GM21515 (cell line): ENCODE measurements at regions not wholly inside any gene's neighbourhood (a gene's known extent, or its start where the extent isn't known, plus 50 kb on each side); places are given as distances from the start of the nearest gene placed in this dataset.
A peak's percentile ranks its signal among the peaks of the same experiment; 100 is the strongest.

Experiments
- ATAC-seq: cut with Tn5 transposase; IDR thresholded peaks from one replicate; pipeline ENCODE4 v1.9.1; 2021; ENCODE audit not compliant: unreplicated experiment

DNA sequence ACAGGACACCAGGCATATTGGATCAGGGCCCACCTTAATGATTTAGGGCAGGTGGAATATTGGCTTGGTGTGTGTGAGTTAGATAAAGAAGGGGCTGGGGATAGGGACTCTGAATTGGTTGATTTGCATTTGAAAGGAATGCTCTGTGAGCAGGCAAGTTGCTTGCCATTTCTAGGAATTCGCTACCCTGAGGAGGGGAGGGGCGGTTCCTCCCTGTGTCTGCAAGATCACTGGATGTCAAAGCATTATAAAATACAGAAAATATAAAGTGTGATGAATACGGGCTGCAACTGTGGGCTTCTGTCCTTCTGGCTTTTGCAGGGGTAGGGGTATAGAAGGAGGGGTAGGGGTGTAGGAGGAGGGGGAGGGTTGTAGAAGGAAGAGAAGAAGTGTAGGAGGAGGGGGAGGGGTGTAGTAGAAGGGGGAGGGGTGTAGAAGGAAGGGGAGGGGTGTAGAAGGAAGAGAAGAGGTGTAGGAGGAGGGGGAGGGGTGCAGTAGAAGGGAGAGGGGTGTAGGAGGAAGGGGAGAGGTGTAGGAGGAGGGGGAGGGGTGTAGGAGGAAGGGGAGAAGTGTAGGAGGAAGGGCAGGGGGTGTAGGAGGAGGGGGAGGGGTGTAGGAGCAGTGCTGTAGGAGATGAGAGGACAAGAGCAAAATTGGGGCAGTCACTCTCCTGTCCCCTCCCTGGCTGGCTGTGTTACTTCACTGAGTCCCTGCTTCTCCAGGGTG lies 238.0 kb upstream of the COPS8 start:
- no peak for ATAC-seq

DNA sequence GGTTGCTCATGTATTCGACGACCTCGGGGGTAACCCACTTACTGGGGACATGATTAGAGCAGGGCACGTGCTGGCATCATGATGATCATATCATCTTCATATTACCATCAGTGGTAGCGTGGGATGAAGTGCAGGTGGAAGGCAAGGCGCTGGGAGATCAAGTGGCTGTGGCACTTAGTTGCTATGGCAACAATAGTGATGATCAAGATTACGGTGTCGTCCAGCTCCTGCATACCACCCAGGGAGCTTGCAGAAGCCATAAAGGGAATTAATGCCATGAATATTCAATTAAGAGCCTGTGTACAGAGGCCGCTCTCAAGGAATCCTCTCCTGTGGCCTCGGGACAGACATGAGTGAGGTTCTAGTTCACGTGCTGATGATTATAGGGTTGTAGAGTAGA lies 237.2 kb upstream of the COPS8 start:
- ATAC-seq: no peak

DNA sequence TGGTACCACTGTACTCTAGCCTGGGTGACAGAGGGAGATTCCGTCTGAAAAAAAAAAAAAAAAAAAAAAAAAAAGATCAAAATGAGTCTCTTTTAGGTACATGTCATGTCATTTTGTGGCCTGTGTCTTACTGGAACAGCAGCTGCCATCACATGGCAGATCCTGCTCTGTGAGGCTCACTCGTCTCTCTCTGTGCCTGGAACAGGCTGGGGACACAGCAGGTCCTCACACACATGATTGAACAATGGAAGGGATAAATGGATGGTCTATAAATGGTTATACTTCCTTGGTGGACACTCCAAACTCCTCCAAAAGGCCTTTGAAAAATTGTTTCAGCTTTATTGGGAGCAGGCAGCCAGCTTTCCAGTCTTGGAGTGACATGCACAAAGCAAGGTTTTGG lies 236.2 kb upstream of the COPS8 start:
- ATAC-seq: no peak

DNA sequence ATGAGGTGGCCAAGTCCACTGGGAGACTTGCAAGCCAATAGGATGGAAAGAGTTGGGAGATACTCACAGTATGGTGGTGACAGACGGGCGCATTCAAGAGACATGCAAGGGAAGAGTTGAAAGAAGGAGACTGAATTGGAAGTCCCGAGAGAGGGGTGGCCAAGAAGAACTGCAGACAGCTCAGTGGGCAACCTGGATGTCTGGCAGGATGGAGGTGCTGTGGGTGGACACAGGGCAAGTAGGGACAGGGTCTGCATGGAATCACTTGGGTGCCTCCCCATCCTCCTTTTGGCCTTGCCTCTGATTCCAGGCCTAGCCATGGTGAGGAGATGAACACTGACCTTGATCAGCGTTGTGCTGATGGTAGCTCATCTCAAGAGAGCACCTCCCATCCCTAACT lies 235.7 kb upstream of the COPS8 start:
- no peak for ATAC-seq

DNA sequence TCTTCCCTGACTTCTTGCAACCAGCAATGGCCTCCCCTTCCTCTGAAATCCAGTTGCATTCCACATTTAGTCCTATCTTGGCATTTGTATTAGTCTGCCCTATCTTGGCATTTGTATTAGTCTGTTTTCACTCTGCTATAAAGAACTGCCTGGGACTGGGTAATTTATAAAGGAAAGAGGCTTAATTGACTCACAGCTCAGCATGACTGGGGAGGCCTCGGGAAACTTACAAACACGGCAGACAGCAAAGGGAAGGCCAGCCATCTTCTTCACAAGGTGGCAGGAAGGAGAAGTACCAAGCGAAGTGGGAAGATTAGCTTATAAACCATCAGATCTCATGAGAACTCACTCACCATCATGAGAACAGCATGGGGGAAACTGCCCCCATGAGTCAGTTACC lies 234.5 kb upstream of the COPS8 start:
- ATAC-seq: no peak

DNA sequence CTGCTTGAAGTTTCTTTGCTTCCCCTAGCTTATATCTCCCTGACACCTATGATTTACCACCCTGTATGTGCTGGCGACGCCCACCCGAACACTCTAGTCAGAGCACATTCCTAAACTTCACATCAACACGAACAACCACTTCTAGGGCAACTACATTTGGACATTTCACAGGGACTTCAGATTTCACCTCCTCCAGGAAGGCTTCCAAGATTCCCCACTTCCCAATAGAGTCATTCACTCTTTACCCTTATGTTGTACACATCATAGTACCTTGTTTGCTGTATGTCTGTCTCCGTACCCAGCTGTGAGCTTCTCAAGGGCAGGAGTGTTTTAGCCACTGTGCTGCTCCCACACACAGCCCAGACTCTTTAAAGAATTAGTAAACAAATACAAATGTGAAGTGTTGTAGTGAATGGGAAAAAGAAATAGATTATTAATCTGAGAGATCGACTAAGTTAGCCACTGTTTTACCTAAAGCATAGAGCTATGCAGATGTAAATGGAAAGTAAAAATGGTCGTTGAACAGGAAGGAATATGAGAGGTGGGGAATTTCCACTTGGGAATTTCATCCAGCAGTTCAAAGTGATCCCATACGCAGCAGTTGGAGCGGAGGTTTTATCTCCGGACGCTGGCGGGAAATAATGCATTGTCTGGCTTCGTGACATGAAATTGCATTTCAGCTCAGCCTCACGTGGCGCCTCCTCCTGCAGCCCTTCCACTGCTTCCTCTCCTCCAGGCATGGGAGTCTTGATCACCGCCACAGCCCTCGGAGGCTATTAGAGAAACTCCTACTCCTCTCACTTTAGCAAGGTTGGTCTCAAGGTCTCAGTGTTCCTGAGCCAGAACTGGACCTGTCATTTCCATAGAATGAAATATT lies 233.4 kb upstream of the COPS8 start:
- no peak for ATAC-seq

DNA sequence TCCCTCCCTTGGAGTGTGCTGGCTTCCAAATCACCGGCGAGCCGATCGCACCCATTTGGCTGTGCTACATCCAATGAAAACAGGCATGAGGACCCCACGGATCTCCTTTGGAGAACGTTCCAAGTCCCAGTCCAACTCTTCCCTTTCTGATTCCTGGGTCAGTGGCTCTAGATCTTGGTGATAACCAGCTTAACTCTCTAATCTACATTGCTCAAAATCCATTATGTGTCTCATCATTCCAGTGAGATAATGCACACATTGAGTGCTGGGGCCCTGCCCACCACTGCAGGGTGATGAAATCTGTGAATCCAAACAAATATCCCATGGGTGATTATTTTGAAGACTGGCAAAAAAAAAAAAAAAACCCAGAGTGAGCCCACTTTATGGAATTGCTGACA lies 232.7 kb upstream of the COPS8 start:
- no peak for ATAC-seq

DNA sequence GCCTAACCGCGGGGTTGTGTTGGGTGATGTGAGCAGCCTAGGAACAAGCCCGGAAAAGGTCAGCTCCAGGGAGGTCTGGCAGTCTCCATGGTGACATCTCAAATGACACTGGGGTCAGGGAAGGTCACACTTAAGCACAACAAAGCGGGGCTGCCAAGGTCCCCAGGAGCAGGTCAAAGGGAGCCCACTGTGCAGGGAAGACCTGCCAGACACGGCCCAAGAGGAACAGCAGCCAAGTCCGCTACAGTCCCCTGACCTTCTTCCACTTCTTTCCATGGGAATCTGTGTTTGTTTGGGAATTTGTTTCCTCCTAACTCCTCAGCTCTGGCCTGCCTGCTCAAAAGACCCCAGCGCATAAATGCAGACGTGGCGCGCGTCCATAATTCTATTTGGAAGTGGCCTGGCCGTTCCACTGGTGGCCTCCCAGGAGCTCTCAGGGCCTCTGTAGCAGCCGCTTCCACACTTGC lies 232.1 kb upstream of the COPS8 start:
- ATAC-seq: no peak

DNA sequence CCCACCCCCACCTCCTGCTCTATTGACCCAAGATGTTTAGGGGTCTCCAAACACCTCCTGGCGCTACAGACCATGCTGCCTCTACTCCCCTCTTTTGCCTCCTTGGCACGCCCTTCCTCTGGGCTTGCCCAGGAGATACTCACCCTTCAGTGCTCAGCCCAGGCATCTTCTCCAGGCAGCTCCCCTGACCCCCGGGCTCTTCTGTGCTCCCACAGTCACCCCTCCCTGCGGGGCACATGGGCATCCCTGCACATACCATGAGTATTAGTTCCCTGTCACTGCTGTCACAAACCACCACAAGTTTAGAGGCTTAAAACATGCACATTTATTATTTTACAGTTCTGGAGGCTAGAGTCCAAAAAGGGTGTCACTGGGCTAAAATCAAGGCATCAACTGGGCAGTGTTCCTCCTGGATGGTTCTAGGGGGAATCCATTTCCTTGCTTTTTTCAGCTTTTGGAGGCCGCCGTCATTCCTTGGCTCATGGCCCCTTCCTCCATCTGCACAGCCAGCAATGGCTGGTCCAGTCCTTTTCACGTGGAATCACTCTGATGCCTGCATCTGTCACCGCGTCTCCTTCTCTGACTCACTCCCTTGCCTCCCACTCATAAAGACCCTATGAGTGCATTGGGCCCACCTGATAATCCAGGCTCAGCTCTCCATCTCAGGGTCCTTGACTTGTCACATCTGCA lies 230.4 kb upstream of the COPS8 start:
- ATAC-seq: no peak

DNA sequence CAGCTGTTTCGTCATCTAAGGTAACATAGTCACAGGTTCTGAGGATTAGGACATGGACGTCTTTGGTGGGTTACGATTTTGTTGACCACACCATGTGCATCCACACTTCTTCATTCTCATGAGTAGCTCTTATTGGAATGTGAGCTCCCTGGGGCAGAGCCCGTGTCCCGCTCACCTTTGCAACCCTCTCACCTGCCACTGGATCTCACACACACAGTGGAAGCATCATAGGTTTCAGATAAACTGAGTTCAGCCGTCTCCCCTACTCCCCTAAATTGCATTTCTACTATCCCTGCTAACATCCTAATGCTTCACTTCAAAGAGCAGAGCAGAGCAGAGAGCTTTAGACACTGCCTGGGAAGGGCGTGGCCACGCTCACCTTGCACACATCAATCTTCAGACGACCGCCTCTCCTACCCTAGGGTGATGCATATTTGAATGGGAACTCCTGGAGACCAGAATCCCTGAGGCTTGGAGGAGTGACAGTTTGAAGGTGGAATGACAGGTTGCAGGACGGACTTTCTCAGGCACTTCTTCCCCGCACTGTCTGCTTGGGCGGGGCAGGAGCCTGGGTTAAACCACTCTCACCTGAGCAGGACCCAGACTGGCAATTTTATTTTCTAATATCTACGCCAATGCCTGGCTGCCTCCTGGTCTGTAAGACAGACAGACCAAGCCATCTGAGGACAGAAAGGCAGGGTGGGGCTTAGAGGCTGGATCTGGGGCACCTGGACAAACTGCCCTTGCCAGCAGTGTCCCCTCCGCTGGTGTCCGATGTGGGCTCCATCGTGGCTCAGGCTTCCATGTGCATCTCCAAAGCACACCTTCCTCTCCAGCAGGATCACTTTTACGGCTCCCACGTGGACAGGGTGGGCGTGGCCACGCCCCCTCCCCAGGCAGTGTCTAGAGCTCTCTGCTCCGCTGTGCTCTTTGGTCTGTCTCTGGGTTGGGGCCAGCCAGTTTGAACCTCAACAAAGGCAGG lies 229.5 kb upstream of the COPS8 start:
- ATAC-seq: no peak

DNA sequence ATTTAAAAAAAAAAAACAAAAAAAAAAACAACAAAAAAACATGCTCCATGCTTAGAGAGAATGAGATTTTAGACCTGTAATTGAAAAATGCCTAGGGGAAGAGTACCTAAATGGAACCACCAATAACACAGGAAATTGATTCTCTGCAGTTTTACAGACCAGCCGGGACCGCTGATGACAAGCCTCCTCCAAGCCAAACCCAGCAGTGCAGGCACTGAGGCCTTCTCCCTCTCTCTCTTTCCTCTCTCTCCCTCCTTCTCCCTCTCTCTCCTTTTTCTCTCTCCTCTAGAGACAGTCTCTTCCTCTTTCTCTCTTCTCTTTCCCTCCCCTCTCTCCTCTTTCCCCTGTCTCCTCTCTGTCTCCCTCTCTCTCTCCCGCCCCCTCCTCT lies 228.8 kb upstream of the COPS8 start:
- ATAC-seq: no peak

DNA sequence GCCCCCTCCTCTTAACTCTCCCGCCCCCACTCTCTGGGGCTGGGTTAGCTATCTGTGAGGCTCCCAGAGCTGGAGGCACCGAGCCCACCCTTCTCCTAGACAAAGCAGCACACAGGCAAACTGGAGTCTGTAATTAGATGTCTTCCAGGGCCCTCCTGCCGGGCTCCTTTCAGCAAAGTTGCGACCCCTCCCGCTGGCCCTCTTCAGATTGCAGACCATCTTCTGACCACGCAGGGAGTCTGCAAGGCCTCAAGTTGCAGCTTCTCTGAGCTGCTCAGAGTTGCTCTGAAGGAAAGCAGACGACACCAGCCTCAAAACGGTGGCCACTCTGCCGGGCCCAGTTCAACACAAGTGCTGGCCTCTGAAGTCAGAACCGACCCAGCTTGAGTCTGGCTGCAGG lies 228.4 kb upstream of the COPS8 start:
- no peak for ATAC-seq

DNA sequence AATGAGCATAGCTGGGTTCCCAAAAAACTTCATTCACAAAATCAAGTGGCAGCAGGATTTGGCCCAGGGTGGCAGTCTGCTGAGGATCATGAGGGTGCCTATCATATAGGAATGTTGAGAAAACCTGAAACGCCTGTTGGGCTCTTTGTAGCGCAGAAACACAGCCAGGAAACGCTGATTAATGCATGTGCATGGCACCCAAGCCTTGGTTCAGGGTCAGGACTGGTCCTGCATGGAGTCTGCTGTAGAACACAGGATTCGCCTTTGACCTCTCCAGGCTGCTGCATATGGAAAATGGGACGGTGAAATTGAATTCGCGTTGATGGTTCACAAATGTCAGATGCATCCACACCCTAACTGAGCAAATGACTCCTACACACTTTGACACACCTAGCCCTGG lies 227.9 kb upstream of the COPS8 start:
- no peak for ATAC-seq

DNA sequence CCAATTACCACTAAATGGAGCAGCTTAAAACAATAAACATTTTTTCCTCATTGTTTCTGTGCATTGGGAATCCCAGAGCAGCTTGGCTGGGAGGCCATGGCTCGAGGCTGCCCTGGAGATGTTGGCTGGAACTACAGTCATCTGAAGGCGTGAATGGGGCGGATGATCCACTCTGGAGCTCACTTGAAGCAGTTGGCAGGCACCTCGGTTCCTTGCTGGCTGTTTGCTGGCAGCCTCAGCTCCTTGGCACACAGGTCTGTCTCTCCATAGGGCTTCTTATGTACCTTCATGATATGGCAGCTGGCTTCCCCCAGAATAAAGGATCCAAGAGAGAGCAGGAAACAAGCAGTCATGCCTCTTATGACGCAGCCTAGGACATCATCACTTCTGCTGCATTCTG lies 227.0 kb upstream of the COPS8 start:
- ATAC-seq: no peak

DNA sequence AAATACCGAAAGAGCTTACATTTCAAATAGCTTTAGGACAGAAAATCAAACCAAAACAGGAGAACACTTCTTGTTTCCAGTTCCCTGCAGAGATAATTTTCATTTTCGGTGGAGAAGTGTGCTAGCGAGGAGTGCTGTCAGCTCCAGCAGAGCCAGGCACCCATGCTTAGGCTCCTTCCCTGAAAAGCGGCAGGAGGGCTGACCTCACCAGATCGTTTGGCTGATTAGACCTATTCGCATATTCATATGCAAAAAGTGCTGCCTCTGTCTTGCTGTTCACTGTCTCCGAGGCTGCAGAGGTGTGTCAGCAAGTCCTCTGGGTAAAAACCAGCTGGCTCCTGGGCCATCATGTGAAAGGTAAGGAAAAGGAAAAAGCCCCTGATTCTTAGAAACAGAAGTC lies 225.8 kb upstream of the COPS8 start:
- no peak for ATAC-seq

DNA sequence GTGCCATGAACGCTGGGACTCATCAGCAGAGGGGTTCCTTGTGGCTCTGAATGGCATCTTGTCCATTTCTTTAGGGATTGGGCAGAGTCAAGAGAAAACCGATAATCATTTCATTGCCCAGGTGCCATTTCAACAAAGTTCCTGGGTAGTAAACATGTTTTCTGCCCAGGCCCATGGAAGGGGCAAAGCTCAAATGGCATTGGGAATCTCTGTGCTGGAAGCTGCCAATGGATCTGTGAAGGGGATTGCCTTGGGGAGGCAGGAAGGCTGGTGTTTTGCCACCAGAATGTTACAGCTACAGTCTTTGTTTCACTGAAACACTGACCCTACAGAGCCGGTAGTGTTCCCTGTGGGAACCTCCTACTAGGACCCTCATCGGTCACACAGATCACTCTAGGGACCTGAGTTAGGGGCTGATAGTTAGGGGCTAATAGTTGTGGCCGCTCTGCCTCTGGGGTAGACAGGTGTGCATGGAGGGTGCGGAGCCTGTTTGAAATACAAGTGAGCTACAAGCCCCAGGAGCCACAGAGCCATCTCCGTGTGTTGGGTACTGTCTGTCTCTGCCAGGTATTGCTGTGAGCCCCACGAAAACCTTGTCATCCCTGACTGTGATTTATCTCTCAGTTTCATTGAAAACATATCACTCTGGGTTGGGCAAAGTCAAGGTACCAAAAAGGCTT lies 224.4 kb upstream of the COPS8 start:
- no peak for ATAC-seq

DNA sequence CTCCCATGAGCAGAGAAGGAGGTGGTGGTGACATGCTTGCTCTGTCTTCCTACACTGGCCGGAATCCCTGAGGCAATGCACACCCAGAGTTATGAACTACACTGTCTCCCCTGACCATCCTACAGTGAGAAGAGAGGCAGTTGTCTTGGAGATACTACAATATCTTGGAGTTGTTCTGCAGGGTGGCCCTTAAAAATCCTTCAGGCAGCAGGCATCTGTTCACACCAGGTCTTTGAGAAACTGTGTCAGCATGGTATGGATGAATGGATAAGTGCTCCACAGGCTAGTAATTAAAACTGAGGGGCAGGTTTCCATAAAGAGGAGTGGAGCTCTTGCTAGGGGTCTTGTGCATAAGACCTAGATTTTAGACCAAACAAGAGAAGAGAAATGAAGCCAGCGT lies 223.7 kb upstream of the COPS8 start:
- ATAC-seq: no peak

DNA sequence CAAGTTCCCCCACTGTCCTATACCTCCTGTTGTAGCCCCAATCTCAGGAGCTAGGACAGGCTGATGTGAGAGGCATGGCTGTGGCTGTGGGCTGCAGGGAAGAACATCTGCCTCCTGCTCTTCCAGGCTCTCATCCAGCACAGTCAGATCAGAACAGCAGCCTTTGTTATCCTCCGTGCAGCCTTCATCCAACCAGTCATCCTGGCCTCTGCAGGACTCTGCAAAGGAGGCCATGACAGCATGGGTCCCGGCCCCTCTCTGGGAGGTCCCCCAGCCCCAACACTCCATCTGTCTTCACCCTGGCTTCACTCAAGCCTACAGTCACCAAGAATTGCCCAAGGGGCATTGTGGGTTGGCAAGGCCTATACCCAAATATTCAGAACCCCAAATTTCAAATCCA lies 223.2 kb upstream of the COPS8 start:
- no peak for ATAC-seq

DNA sequence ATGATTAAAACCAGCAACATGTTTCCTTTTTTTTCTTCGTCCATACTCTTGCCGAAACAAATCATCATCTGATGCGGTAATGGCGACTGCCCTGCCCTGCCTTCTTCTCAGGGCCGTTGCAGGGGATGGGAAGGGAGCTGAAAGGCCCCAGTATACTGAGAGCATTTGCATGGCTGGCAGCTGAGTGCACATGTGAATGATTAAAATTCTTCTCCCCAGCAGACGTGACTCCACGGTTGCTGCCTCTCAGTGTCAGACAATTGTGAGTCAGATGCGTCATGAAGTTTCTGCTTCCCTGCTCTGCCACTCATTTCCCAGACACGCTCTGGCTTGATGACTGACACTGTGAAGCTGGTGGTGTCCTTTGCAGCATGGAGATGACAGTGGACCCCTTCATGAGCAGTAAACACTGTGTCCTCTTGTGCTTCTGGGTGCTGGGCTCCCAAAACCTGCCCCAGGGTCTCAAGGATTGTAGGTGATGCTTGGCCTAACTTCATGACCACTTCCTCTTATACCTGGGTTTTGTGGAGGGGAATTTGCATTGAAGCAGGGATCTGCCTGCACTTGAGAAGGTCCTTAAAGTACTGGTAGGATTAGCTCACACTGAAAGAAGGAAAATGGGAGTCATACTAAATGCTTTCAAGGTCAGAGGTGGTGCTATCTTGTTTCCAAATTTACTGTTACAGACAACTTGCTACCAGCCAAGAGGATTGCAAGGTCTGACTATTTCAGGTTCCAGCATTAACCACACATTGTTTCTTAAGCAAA lies 222.5 kb upstream of the COPS8 start:
- peak; percentile 62 for ATAC-seq
